HEK293 (cell line): ENCODE measurements at regions not wholly inside any gene's neighbourhood (a gene's known extent, or its start where the extent isn't known, plus 50 kb on each side); places are given as distances from the start of the nearest gene placed in this dataset.

ENCODE experiments used
- CTCF ChIA-PET: fragments of 350-600 bp; formaldehyde crosslinking; extraction: SDS; loops from one replicate; lab custom pipeline; 2021; ENCODE audit warnings: antibody characterized with exemption; lab: Yijun Ruan, JAX
- POLR2A ChIA-PET: fragments of 300-600 bp; formaldehyde crosslinking; extraction: SDS; loops from one replicate; lab custom pipeline; 2020; ENCODE audit warnings: antibody characterized with exemption, inconsistent platforms; lab: Yijun Ruan, JAX
- H3K27ac ChIP-seq: fragments of 200-500 bp; sonication (Bioruptor generic); 2 replicates; pipeline ENCODE4 v1.5.1; 2014; ENCODE audit warnings: low read depth, low read length, control low read depth, inconsistent platforms; ENCODE audit errors: extremely low read depth
- H3K36me3 ChIP-seq, 2 experiments: fragments of 200-500 bp in 1 of 2; sonication (Bioruptor generic) in 1 of 2; 1 replicate in 1 of 2; 2 replicates in 1 of 2; pipeline ENCODE4 v1.5.1; 2014 to 2017; ENCODE audit warnings: inconsistent platforms in 2 of 2, low read length in 2 of 2; ENCODE audit not compliant: control insufficient read depth in 2 of 2, insufficient read depth in 1 of 2
- H3K4me1 ChIP-seq: fragments of 200-500 bp; sonication (Bioruptor generic); 2 replicates; pipeline ENCODE4 v1.5.1; 2014; ENCODE audit warnings: mild to moderate bottlenecking, low read length, inconsistent platforms; ENCODE audit not compliant: control insufficient read depth, insufficient read depth
- H3K4me3 ChIP-seq: 2 replicates; pipeline ENCODE4 v1.5.1; 2011; ENCODE audit warnings: low read depth, mild to moderate bottlenecking, control low read depth, low read length, moderate library complexity
- H3K9me3 ChIP-seq: fragments of 200-500 bp; sonication (Bioruptor generic); 2 replicates; pipeline ENCODE4 v1.5.1; 2014; ENCODE audit warnings: low read depth, low read length, inconsistent platforms; ENCODE audit not compliant: control insufficient read depth, insufficient read depth
- HOXA7 ChIP-seq: sonication (generic); formaldehyde crosslinking; IDR thresholded peaks from 2 replicates; pipeline ENCODE4 v1.8.1; 2022; ENCODE audit warnings: missing genetic modification reagents, borderline replicate concordance
- KLF16 ChIP-seq: fragments of 450-650 bp; formaldehyde crosslinking; IDR thresholded peaks from 2 replicates; pipeline ENCODE4 v1.5.1; 2017; ENCODE audit warnings: missing biosample characterization, missing genetic modification characterization
- KLF9 ChIP-seq: fragments of 450-650 bp; formaldehyde crosslinking; IDR thresholded peaks from 2 replicates; pipeline ENCODE4 v1.5.1; 2016; ENCODE audit warnings: missing biosample characterization, missing genetic modification characterization, low read depth
- PRDM2 ChIP-seq: fragments of 450-650 bp; formaldehyde crosslinking; IDR thresholded peaks from 2 replicates; pipeline ENCODE4 v1.5.1; 2016; ENCODE audit warnings: missing biosample characterization, missing genetic modification characterization, borderline replicate concordance
- REPIN1 ChIP-seq: fragments of 450-650 bp; formaldehyde crosslinking; IDR thresholded peaks from 2 replicates; pipeline ENCODE4 v1.5.1; 2017; ENCODE audit warnings: missing biosample characterization, missing genetic modification characterization, low read depth
- REST ChIP-seq: fragments of 450-650 bp; formaldehyde crosslinking; IDR thresholded peaks from 2 replicates; pipeline ENCODE4 v1.5.1; 2016; ENCODE audit warnings: missing biosample characterization, missing genetic modification characterization
- SP7 ChIP-seq: fragments of 450-650 bp; formaldehyde crosslinking; IDR thresholded peaks from 2 replicates; pipeline ENCODE4 v1.5.1; 2016; ENCODE audit warnings: missing biosample characterization, missing genetic modification characterization
- WT1 ChIP-seq: fragments of 450-650 bp; formaldehyde crosslinking; IDR thresholded peaks from 2 replicates; pipeline ENCODE4 v1.5.1; 2016; ENCODE audit warnings: missing biosample characterization, missing genetic modification characterization
- ZFP69B ChIP-seq: fragments of 450-650 bp; formaldehyde crosslinking; IDR thresholded peaks from 2 replicates; pipeline ENCODE4 v1.5.1; 2016; ENCODE audit warnings: missing biosample characterization, missing genetic modification characterization
- ZNF18 ChIP-seq: fragments of 450-650 bp; formaldehyde crosslinking; IDR thresholded peaks from 2 replicates; pipeline ENCODE4 v1.5.1; 2016; ENCODE audit warnings: missing biosample characterization, missing genetic modification characterization
- ZNF26 ChIP-seq: fragments of 450-650 bp; formaldehyde crosslinking; IDR thresholded peaks from 2 replicates; pipeline ENCODE4 v1.5.1; 2016; ENCODE audit warnings: missing biosample characterization, missing genetic modification characterization
- ZNF266 ChIP-seq: fragments of 450-650 bp; formaldehyde crosslinking; IDR thresholded peaks from 2 replicates; pipeline ENCODE4 v1.5.1; 2016; ENCODE audit warnings: missing biosample characterization, missing genetic modification characterization, low read depth
- ZNF513 ChIP-seq: fragments of 450-650 bp; IDR thresholded peaks from 2 replicates; pipeline ENCODE4 v1.5.1; 2018; ENCODE audit warnings: missing biosample characterization, missing genetic modification characterization
- ZNF596 ChIP-seq: fragments of 450-650 bp; IDR thresholded peaks from 2 replicates; pipeline ENCODE4 v1.5.0; 2018; ENCODE audit warnings: missing biosample characterization, mild to moderate bottlenecking, missing genetic modification characterization, moderate library complexity
- ZNF623 ChIP-seq: fragments of 450-650 bp; formaldehyde crosslinking; IDR thresholded peaks from 2 replicates; pipeline ENCODE4 v1.5.1; 2016; ENCODE audit warnings: missing biosample characterization, missing genetic modification characterization
- ZNF639 ChIP-seq: fragments of 450-650 bp; formaldehyde crosslinking; IDR thresholded peaks from 2 replicates; pipeline ENCODE4 v1.5.1; 2016; ENCODE audit warnings: missing biosample characterization, missing genetic modification characterization
- ZNF704 ChIP-seq: fragments of 450-650 bp; formaldehyde crosslinking; IDR thresholded peaks from 2 replicates; pipeline ENCODE4 v1.5.1; 2016; ENCODE audit warnings: missing biosample characterization, missing genetic modification characterization
- ZNF837 ChIP-seq: fragments of 450-650 bp; formaldehyde crosslinking; IDR thresholded peaks from 2 replicates; pipeline ENCODE4 v1.5.1; 2016; ENCODE audit warnings: missing biosample characterization, missing genetic modification characterization
- ZXDB ChIP-seq: fragments of 450-650 bp; formaldehyde crosslinking; IDR thresholded peaks from 2 replicates; pipeline ENCODE4 v1.5.1; 2016; ENCODE audit warnings: missing biosample characterization, missing genetic modification characterization

- Histone ChIP-seq H3K4me1 (no peaks in the 10 kb centered on the region), H3K36me3 (no peaks in the 10 kb centered on the region), H3K4me3 (no peak overlapping the region), H3K9me3 (no peaks in the 10 kb centered on the region)
- TF ChIP-seq REPIN1 (tag by site-specific recombination) (no peak), ZNF704 (tag by site-specific recombination) (no peak), ZNF18 (tag by site-specific recombination) (no peak), WT1 (tag by site-specific recombination) (no peak), REST (no peak), ZNF639 (no peak), SP7 (tag by site-specific recombination) (no peak), KLF9 (tag by site-specific recombination) (no peak), PRDM2 (no peak), ZNF596 (tag by site-specific recombination) (no peak), ZNF266 (tag by site-specific recombination) (no peak), ZNF26 (tag by site-specific recombination) (no peak), ZNF623 (no peak), ZNF837 (tag by site-specific recombination) (no peak), KLF16 (tag by site-specific recombination) (no peak), ZXDB (tag by site-specific recombination) (no peak), HOXA7 (no peak), ZFP69B (tag by site-specific recombination) (no peak), ZNF513 (tag by site-specific recombination) (no peak)
- TF ChIP-seq, all 188 proteins: peak for 0
- CTCF ChIA-PET = no interaction called here
- POLR2A ChIA-PET = no interaction called here
- no peak overlapping the region for H3K27ac ChIP-seq
Measured at GRCh38 chr2:106338043-106338442, 130.2 kb downstream of the RGPD3 start.
